Sciatic nerve (tissue), 2 donors: ENCODE measurements at regions not wholly inside any gene's neighbourhood (a gene's known extent, or its start where the extent isn't known, plus 50 kb on each side); places are given as distances from the start of the nearest gene placed in this dataset.
A peak's percentile ranks its signal among the peaks of the same experiment; 100 is the strongest.
"Not testable (repeated sequence)": the region's sequence is repeated elsewhere in the genome, so short reads cannot be mapped to it uniquely, and the experiment has no call there.

Source experiments
- ATAC-seq: fragments of 200-7000 bp; cut with Tn5 transposase; one replicate; pipeline ENCODE4 v1.9.1; 2020; ENCODE audit warnings: mild to moderate bottlenecking, moderate library complexity
- DNase-seq: peaks from one replicate; pipeline ENCODE4 v3.0.0-alpha.2; 2020; ENCODE audit warnings: low spot score
- intact Hi-C: fragments of 100-400 bp; cut with DNase I; formaldehyde crosslinking; loops from one replicate; pipeline ENCODE4 v1.14.2; 2022
- donor health status: DM: no; HTN: no; CAD: no.
- donor health status: DM: no; HTN: no; CAD: no.

GRCh38 chr12:88726806-88727720 lies 146.8 kb upstream of the KITLG start:
- intact Hi-C loops: no loop called here
- ATAC-seq (no peak), DNase-seq (no peak)

- ATAC-seq: no peak
- DNase-seq: no peak
- intact Hi-C loops: no loop called here
Observed at GRCh38 chr12:88725592-88726143, 145.4 kb upstream of the KITLG start.

- peak; percentile 86 for ATAC-seq
- intact Hi-C loops: no loop called here
- no peak for DNase-seq
Observed at GRCh38 chr12:88723219-88723618, 142.9 kb upstream of the KITLG start.

GRCh38 chr12:88720785-88721650 lies 140.7 kb upstream of the KITLG start:
- intact Hi-C loops: no loop called here
- no peak for ATAC-seq
- DNase-seq: no peak

GRCh38 chr12:88720231-88720630 lies 140.0 kb upstream of the KITLG start:
- ATAC-seq: no peak
- DNase-seq: no peak
- intact Hi-C loops: no loop called here

GRCh38 chr12:88717188-88717587 lies 136.9 kb upstream of the KITLG start:
- ATAC-seq: no peak
- no peak for DNase-seq
- intact Hi-C loops: no loop called here

GRCh38 chr12:88716240-88716639 lies 136.0 kb upstream of the KITLG start:
- no peak for DNase-seq
- no peak for ATAC-seq
- intact Hi-C loops: no loop called here

GRCh38 chr12:88715673-88716072 lies 135.4 kb upstream of the KITLG start:
- no peak for ATAC-seq
- intact Hi-C loops: no loop called here
- no peak for DNase-seq

GRCh38 chr12:88714263-88714882 lies 134.1 kb upstream of the KITLG start:
- DNase-seq, ATAC-seq, intact Hi-C loops: not testable (repeated sequence)

GRCh38 chr12:88707800-88708199 lies 127.5 kb upstream of the KITLG start:
- DNase-seq: no peak
- no peak for ATAC-seq
- intact Hi-C loops: no loop called here

- ATAC-seq: no peak
- intact Hi-C loops: no loop called here
- DNase-seq: no peak
Observed at GRCh38 chr12:88706286-88706685, 126.0 kb upstream of the KITLG start.

GRCh38 chr12:88703790-88704189 lies 123.5 kb upstream of the KITLG start:
- DNase-seq (no peak), ATAC-seq (no peak)
- intact Hi-C loops: no loop called here

GRCh38 chr12:88698471-88698870 lies 118.2 kb upstream of the KITLG start:
- intact Hi-C loops: no loop called here

GRCh38 chr12:88693837-88694445 lies 113.7 kb upstream of the KITLG start:
- no peak for DNase-seq
- no peak for ATAC-seq
- intact Hi-C loops: no loop called here

More at GRCh38 chr12:88698471-88698870, 118.2 kb upstream of the KITLG start:
- ATAC-seq: no peak
- no peak for DNase-seq

- intact Hi-C loops: no loop called here
- DNase-seq (no peak), ATAC-seq (no peak)
Observed at GRCh38 chr12:88691811-88692210, 111.5 kb upstream of the KITLG start.

GRCh38 chr12:88684610-88685009 lies 104.3 kb upstream of the KITLG start:
- intact Hi-C loops: no loop called here
- DNase-seq (no peak), ATAC-seq (no peak)

GRCh38 chr12:88684170-88684569 lies 103.9 kb upstream of the KITLG start:
- intact Hi-C loops: no loop called here
- ATAC-seq (no peak), DNase-seq (no peak)

- intact Hi-C loops: no loop called here
- no peak for DNase-seq
- no peak for ATAC-seq
Observed at GRCh38 chr12:88683628-88684027, 103.4 kb upstream of the KITLG start.

GRCh38 chr12:88681271-88681670 lies 101.0 kb upstream of the KITLG start:
- DNase-seq: no peak
- no peak for ATAC-seq
- intact Hi-C loops: no loop called here
